ENCODE measurements at regions not wholly inside any gene's neighbourhood (a gene's known extent, or its start where the extent isn't known, plus 50 kb on each side); places are given as distances from the start of the nearest gene placed in this dataset.

GRCh38 chr1:225707824-225708223 is 54.9 kb upstream of the ENAH start:
- Mint-ChIP-seq H3K27me3 (no peaks in the 10 kb centered on the region), H3K4me1 (peaks cover 0 to 2% (median 0%) of the 10 kb centered on the region in 3 donors), H3K4me3 (no peak overlapping the region), H3K27ac (no peak overlapping the region), H3K36me3 (no peaks in the 10 kb centered on the region), H3K9me3 (no peaks in the 10 kb centered on the region)
- DNase-seq: no peak
- ATAC-seq (ENCODE audit: low read depth in 2 of 2): no peak

GRCh38 chr1:225709101-225709500 is 56.2 kb upstream of the ENAH start:
- ATAC-seq (ENCODE audit: low read depth in 2 of 2): no peak
- no peak overlapping the region for H3K27ac Mint-ChIP-seq
- H3K4me3 Mint-ChIP-seq: no peak overlapping the region
- no peaks in the 10 kb centered on the region for H3K9me3 Mint-ChIP-seq
- H3K27me3 Mint-ChIP-seq: no peaks in the 10 kb centered on the region
- peaks cover 0 to 2% (median 0%) of the 10 kb centered on the region in 3 donors for H3K4me1 Mint-ChIP-seq
- no peaks in the 10 kb centered on the region for H3K36me3 Mint-ChIP-seq
- no peak for DNase-seq

DNA sequence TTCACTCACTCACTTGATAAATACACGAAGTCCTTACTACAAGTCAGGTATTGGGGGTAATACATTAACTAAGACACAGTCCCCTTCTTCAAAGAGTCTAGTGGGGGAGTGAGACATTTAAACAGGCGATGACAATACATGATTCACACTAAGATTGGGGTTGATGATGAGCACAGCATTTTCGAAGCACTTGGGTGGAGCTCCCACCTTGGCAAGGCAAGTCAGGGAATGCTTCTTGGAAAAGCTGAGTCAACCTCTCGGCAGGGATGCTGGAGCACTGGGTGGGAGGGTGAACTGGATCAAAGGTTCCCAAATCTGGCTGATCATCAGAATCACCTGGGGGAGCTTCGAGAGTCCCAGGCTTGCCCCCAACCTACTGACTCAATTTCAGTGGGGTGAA is 57.9 kb upstream of the ENAH start:
- H3K36me3 Mint-ChIP-seq: no peaks in the 10 kb centered on the region
- no peak for DNase-seq
- peaks cover 0 to 2% (median 0%) of the 10 kb centered on the region in 3 donors for H3K4me1 Mint-ChIP-seq
- H3K27me3 Mint-ChIP-seq: no peaks in the 10 kb centered on the region
- peak overlapping the region in 2 of 6 donors; percentile 41 to 49 for H3K27ac Mint-ChIP-seq
- H3K9me3 Mint-ChIP-seq: no peaks in the 10 kb centered on the region
- H3K4me3 Mint-ChIP-seq: no peak overlapping the region
- ATAC-seq (ENCODE audit: low read depth in 2 of 2): no peak

DNA sequence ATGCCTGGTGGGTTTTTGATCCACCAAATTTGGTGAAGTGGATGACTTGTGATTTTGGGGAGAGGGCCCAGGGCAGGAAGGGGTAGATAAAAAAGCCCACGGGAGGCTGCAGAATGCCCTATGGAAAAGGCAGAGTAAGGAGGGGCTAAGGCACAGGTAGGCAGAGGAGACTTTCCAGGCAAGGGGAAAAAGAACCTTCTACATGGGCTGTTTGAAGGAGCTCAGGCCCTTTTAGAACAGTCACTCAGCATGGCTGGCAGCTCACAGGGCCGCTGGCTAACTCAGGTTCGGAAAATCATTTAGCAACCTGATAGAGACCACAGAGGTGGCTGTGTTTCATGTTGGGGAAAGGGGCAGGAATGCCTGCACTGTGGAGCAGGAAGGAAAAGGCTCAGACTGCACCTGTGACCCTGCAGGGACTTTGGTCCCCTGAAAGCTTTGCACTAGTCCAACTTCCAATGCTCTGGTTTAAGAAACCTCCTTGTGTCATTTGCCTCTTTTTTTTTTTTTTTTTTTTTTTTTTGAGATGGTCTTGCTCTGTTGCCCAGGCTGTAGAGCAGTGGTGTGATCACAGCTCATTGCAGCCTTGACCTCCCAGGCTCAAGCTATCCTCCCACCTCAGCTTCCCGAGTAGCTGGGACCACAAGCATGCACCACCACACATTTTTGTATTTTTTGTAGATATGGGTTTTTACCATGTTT is 58.5 kb upstream of the ENAH start:
- no peak overlapping the region for H3K4me3 Mint-ChIP-seq
- H3K4me1 Mint-ChIP-seq: peaks cover 0 to 2% (median 0%) of the 10 kb centered on the region in 3 donors
- H3K27ac Mint-ChIP-seq: no peak overlapping the region
- ATAC-seq (ENCODE audit: low read depth in 2 of 2): no peak
- no peak for DNase-seq
- no peaks in the 10 kb centered on the region for H3K36me3 Mint-ChIP-seq
- no peaks in the 10 kb centered on the region for H3K27me3 Mint-ChIP-seq
- no peaks in the 10 kb centered on the region for H3K9me3 Mint-ChIP-seq

DNA sequence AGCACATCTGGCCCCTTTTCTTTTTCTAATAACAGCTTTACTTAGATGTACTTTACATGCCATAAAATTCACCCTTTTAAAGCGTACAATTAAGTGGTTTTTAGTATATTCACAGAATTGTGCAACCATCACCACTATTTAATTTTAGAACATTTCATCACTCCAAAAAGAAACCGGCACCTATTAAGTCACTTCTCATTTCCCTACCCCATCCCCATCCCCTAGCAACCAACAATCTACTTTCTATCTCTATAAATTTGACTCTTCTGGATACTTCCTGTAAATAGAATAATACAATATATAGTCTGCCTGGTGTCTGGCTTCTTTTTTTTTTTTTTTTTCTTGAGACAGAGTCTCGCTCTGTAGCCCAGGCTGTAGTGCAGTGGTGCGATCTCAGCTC is 59.5 kb upstream of the ENAH start:
- Mint-ChIP-seq H3K27ac (peak overlapping the region in 1 of 6 donors; percentile 60), H3K9me3 (no peaks in the 10 kb centered on the region), H3K27me3 (no peaks in the 10 kb centered on the region), H3K4me1 (peaks cover 0 to 2% (median 0%) of the 10 kb centered on the region in 3 donors), H3K36me3 (no peaks in the 10 kb centered on the region), H3K4me3 (peak overlapping the region in 1 of 8 donors; percentile 67)
- peak; percentile 64 to 78 for ATAC-seq (ENCODE audit: low read depth in 2 of 2)
- DNase-seq: peak; percentile 10

DNA sequence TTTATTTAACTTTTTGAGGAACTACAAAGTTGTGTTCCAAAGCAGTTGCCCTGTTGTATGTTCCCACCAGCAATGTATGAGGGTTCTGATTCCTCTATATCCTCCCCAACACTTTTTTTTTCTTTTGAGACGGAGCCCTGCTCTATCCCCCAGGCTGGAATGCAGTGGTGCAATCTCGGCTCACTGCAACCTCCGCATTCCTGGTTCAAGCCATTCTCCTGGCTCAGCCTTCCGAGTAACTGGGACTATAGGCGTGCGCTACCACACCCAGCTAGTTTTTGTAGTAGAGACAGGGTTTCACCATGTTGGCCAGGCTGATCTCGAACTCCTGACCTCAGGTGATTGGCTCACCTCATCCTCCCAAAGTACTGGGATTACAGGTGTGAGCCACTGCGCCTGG is 60.4 kb upstream of the ENAH start:
- DNase-seq (no peak), ATAC-seq (ENCODE audit: low read depth in 2 of 2) (no peak)
- Mint-ChIP-seq H3K4me3 (no peak overlapping the region), H3K27me3 (no peaks in the 10 kb centered on the region), H3K9me3 (no peaks in the 10 kb centered on the region), H3K36me3 (no peaks in the 10 kb centered on the region), H3K27ac (peak overlapping the region in 1 of 6 donors; percentile 70), H3K4me1 (peaks cover 0 to 2% (median 0%) of the 10 kb centered on the region in 3 donors)

GRCh38 chr1:225720937-225721336 is 56.7 kb upstream of the SRP9 start:
- H3K27me3 Mint-ChIP-seq: peaks cover 4 to 9% (median 8%) of the 10 kb centered on the region in 3 donors
- no peak for DNase-seq
- no peak overlapping the region for H3K27ac Mint-ChIP-seq
- no peak overlapping the region for H3K4me3 Mint-ChIP-seq
- no peaks in the 10 kb centered on the region for H3K4me1 Mint-ChIP-seq
- no peak for ATAC-seq (ENCODE audit: low read depth in 2 of 2)
- H3K9me3 Mint-ChIP-seq: peaks cover 0 to 4% (median 0%) of the 10 kb centered on the region in 7 donors
- no peaks in the 10 kb centered on the region for H3K36me3 Mint-ChIP-seq

DNA sequence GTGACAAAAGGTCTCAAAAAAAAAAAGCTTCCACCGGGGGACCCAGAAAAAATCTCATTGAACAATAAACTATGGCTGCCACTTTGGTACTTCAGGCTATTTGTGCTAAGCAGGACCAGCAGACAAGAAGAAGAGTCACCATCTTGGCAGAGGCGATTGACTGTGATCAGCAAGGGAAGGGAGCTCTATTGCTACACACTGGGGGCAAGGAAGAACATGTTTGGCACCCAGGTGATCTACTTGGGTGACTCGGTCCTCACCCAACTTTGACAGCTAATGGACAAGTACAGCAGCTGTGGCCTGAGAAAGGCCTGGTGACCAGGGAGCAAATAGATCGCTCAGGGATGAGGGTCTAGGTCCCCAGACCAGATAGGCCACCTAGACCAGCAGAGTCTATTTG is 53.4 kb upstream of the SRP9 start:
- no peak for ATAC-seq (ENCODE audit: low read depth in 2 of 2)
- Mint-ChIP-seq H3K4me3 (no peak overlapping the region), H3K27me3 (peaks cover 4 to 11% (median 10%) of the 10 kb centered on the region in 3 donors), H3K9me3 (peaks cover 0 to 4% (median 0%) of the 10 kb centered on the region in 7 donors), H3K4me1 (no peaks in the 10 kb centered on the region), H3K36me3 (no peaks in the 10 kb centered on the region), H3K27ac (no peak overlapping the region)
- DNase-seq: no peak

All from naive B cell (primary cell).